HEK293 (cell line): ENCODE measurements at regions not wholly inside any gene's neighbourhood (a gene's known extent, or its start where the extent isn't known, plus 50 kb on each side); places are given as distances from the start of the nearest gene placed in this dataset.

Experiments
- CTCF ChIA-PET: fragments of 350-600 bp; formaldehyde crosslinking; extraction: SDS; loops from one replicate; lab custom pipeline; 2021; ENCODE audit warnings: antibody characterized with exemption; lab: Yijun Ruan, JAX
- POLR2A ChIA-PET: fragments of 300-600 bp; formaldehyde crosslinking; extraction: SDS; loops from one replicate; lab custom pipeline; 2020; ENCODE audit warnings: antibody characterized with exemption, inconsistent platforms; lab: Yijun Ruan, JAX
- H3K27ac ChIP-seq: fragments of 200-500 bp; sonication (Bioruptor generic); 2 replicates; pipeline ENCODE4 v1.5.1; 2014; ENCODE audit warnings: low read depth, low read length, control low read depth, inconsistent platforms; ENCODE audit errors: extremely low read depth
- H3K36me3 ChIP-seq, 2 experiments: fragments of 200-500 bp in 1 of 2; sonication (Bioruptor generic) in 1 of 2; 1 replicate in 1 of 2; 2 replicates in 1 of 2; pipeline ENCODE4 v1.5.1; 2014 to 2017; ENCODE audit warnings: inconsistent platforms in 2 of 2, low read length in 2 of 2; ENCODE audit not compliant: control insufficient read depth in 2 of 2, insufficient read depth in 1 of 2
- H3K4me1 ChIP-seq: fragments of 200-500 bp; sonication (Bioruptor generic); 2 replicates; pipeline ENCODE4 v1.5.1; 2014; ENCODE audit warnings: mild to moderate bottlenecking, low read length, inconsistent platforms; ENCODE audit not compliant: control insufficient read depth, insufficient read depth
- H3K4me3 ChIP-seq: 2 replicates; pipeline ENCODE4 v1.5.1; 2011; ENCODE audit warnings: low read depth, mild to moderate bottlenecking, control low read depth, low read length, moderate library complexity
- H3K9me3 ChIP-seq: fragments of 200-500 bp; sonication (Bioruptor generic); 2 replicates; pipeline ENCODE4 v1.5.1; 2014; ENCODE audit warnings: low read depth, low read length, inconsistent platforms; ENCODE audit not compliant: control insufficient read depth, insufficient read depth
- BCL11B ChIP-seq: fragments of 450-650 bp; formaldehyde crosslinking; IDR thresholded peaks from 2 replicates; pipeline ENCODE4 v1.5.1; 2016; ENCODE audit warnings: low read depth, missing biosample characterization, missing genetic modification characterization
- KLF8 ChIP-seq: fragments of 450-650 bp; formaldehyde crosslinking; IDR thresholded peaks from 2 replicates; pipeline ENCODE4 v1.5.1; 2016; ENCODE audit warnings: missing biosample characterization, missing genetic modification characterization
- MEIS1 ChIP-seq: sonication (generic); formaldehyde crosslinking; IDR thresholded peaks from 2 replicates; pipeline ENCODE4 v1.8.1; 2022; ENCODE audit warnings: missing genetic modification reagents, mild to moderate bottlenecking, borderline replicate concordance
- TCF7L2 ChIP-seq: IDR thresholded peaks from 2 replicates; pipeline ENCODE4 v1.6.1; 2011; ENCODE audit warnings: low read depth, mild to moderate bottlenecking, inconsistent platforms, low read length, moderate library complexity, borderline replicate concordance
- WT1 ChIP-seq: fragments of 450-650 bp; formaldehyde crosslinking; IDR thresholded peaks from 2 replicates; pipeline ENCODE4 v1.5.1; 2016; ENCODE audit warnings: missing biosample characterization, missing genetic modification characterization
- YY1 ChIP-seq: fragments of 450-650 bp; formaldehyde crosslinking; IDR thresholded peaks from 2 replicates; pipeline ENCODE4 v1.5.1; 2018; ENCODE audit warnings: missing biosample characterization, missing genetic modification characterization
- ZFP41 ChIP-seq: fragments of 450-650 bp; formaldehyde crosslinking; IDR thresholded peaks from 2 replicates; pipeline ENCODE4 v1.5.1; 2016; ENCODE audit warnings: missing biosample characterization, missing genetic modification characterization, borderline replicate concordance
- ZNF10 ChIP-seq: fragments of 450-650 bp; formaldehyde crosslinking; IDR thresholded peaks from 2 replicates; pipeline ENCODE4 v1.5.1; 2017; ENCODE audit warnings: missing biosample characterization, missing genetic modification characterization
- ZNF221 ChIP-seq: fragments of 450-650 bp; formaldehyde crosslinking; IDR thresholded peaks from 2 replicates; pipeline ENCODE4 v1.5.1; 2017; ENCODE audit warnings: missing biosample characterization, missing genetic modification characterization, borderline replicate concordance
- ZNF239 ChIP-seq: fragments of 450-650 bp; formaldehyde crosslinking; IDR thresholded peaks from 2 replicates; pipeline ENCODE4 v1.5.1; 2016; ENCODE audit warnings: missing biosample characterization, missing genetic modification characterization
- ZNF292 ChIP-seq: fragments of 450-650 bp; formaldehyde crosslinking; IDR thresholded peaks from 2 replicates; pipeline ENCODE4 v1.5.1; 2016; ENCODE audit warnings: low read depth, missing biosample characterization, missing genetic modification characterization, borderline replicate concordance
- ZNF324 ChIP-seq: fragments of 450-650 bp; formaldehyde crosslinking; IDR thresholded peaks from 2 replicates; pipeline ENCODE4 v1.5.1; 2016; ENCODE audit warnings: missing biosample characterization, missing genetic modification characterization
- ZNF335 ChIP-seq: fragments of 450-650 bp; formaldehyde crosslinking; conservative IDR thresholded peaks from 2 replicates; pipeline ENCODE4 v1.5.1; 2016; ENCODE audit warnings: missing biosample characterization, missing genetic modification characterization
- ZNF341 ChIP-seq: fragments of 450-650 bp; formaldehyde crosslinking; IDR thresholded peaks from 2 replicates; pipeline ENCODE4; 2016; ENCODE audit warnings: low read depth, missing biosample characterization, missing genetic modification characterization
- ZNF416 ChIP-seq: fragments of 450-650 bp; formaldehyde crosslinking; IDR thresholded peaks from 2 replicates; pipeline ENCODE4 v1.5.1; 2016; ENCODE audit warnings: missing biosample characterization, missing genetic modification characterization
- ZNF433 ChIP-seq: fragments of 450-650 bp; formaldehyde crosslinking; IDR thresholded peaks from 2 replicates; pipeline ENCODE4 v1.5.1; 2016; ENCODE audit warnings: missing biosample characterization, missing genetic modification characterization, low read depth
- ZNF48 ChIP-seq: fragments of 450-650 bp; formaldehyde crosslinking; IDR thresholded peaks from 2 replicates; pipeline ENCODE4 v1.5.1; 2016; ENCODE audit warnings: missing biosample characterization, missing genetic modification characterization
- ZNF513 ChIP-seq: fragments of 450-650 bp; IDR thresholded peaks from 2 replicates; pipeline ENCODE4 v1.5.1; 2018; ENCODE audit warnings: missing biosample characterization, missing genetic modification characterization
- ZNF544 ChIP-seq: fragments of 450-650 bp; formaldehyde crosslinking; IDR thresholded peaks from 2 replicates; pipeline ENCODE4 v1.5.0; 2017; ENCODE audit warnings: missing biosample characterization, missing genetic modification characterization
- ZNF610 ChIP-seq: fragments of 450-650 bp; formaldehyde crosslinking; IDR thresholded peaks from 2 replicates; pipeline ENCODE4 v1.5.1; 2016; ENCODE audit warnings: missing biosample characterization, missing genetic modification characterization, borderline replicate concordance
- ZNF692 ChIP-seq: fragments of 450-650 bp; formaldehyde crosslinking; IDR thresholded peaks from 2 replicates; pipeline ENCODE4 v1.5.1; 2016; ENCODE audit warnings: missing biosample characterization, missing genetic modification characterization
- ZNF791 ChIP-seq: fragments of 450-650 bp; formaldehyde crosslinking; IDR thresholded peaks from 2 replicates; pipeline ENCODE4 v1.5.1; 2016; ENCODE audit warnings: missing biosample characterization, missing genetic modification characterization
- ZSCAN23 ChIP-seq: fragments of 450-650 bp; formaldehyde crosslinking; IDR thresholded peaks from 2 replicates; pipeline ENCODE4 v1.5.1; 2016; ENCODE audit warnings: missing biosample characterization, missing genetic modification characterization
- TF ChIP-seq, protein P1 (sequence below): fragments of 450-650 bp; formaldehyde crosslinking; IDR thresholded peaks from 2 replicates; pipeline ENCODE4 v1.5.1; 2016; ENCODE audit warnings: missing biosample characterization, missing genetic modification characterization
- TF ChIP-seq, protein P2 (sequence below): fragments of 450-650 bp; formaldehyde crosslinking; optimal IDR thresholded peaks from 2 replicates; pipeline ENCODE3; 2016; ENCODE audit warnings: missing biosample characterization, mild to moderate bottlenecking, missing genetic modification characterization
- TF ChIP-seq, protein P3 (sequence below): fragments of 450-650 bp; formaldehyde crosslinking; IDR thresholded peaks from 2 replicates; pipeline ENCODE4 v1.5.1; 2016; ENCODE audit warnings: missing biosample characterization, missing genetic modification characterization
- TF ChIP-seq, protein P4 (sequence below): fragments of 450-650 bp; formaldehyde crosslinking; IDR thresholded peaks from 2 replicates; pipeline ENCODE4 v1.5.1; 2016; ENCODE audit warnings: missing biosample characterization, missing genetic modification characterization

DNA sequence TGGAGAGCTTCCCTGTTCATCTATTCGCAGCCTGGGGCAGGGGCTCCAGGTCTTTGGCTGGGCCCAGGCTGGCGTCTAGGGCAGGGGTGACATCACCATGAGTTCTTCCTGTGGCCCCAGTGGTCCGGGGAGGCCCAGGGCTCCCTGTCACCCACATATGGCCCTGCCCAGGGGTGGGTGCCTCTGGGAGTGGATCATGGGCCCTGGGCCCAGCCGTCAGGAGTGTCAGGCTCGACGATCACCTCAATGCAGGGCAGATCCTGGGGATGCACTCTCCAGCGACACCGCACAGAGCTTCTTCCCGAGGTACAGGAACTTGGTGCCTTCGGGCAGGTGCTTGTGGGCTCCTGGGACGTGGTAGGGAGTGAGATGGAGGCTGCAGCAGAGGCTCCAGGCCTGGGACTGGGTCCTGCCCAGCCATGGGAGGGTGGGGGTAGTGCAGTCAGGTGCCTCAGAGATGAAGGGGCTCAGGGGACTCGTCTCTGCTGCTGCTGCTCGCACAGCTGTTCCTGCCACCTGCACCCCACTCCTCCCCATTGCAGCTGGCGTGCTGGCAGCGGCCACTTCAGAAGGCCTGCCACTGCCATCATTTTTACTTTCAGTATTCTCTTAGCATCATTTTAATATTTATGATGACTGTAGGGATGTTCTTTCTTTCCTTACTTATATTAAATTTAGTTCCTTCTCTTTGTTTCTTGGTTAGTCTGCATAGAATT, 196.0 kb upstream of the VRK2 start:
- TF ChIP-seq ZNF324 (tag by site-specific recombination) (no peak), BCL11B (no peak), KLF8 (no peak), ZNF544 (no peak), ZNF10 (tag by site-specific recombination) (no peak), ZNF239 (tag by site-specific recombination) (no peak), ZNF416 (tag by site-specific recombination) (no peak), ZNF692 (tag by site-specific recombination) (no peak), ZFP41 (no peak), ZNF341 (tag by site-specific recombination) (no peak), ZNF610 (tag by site-specific recombination) (no peak), WT1 (tag by site-specific recombination) (no peak)
- TF ChIP-seq, protein P1, sequence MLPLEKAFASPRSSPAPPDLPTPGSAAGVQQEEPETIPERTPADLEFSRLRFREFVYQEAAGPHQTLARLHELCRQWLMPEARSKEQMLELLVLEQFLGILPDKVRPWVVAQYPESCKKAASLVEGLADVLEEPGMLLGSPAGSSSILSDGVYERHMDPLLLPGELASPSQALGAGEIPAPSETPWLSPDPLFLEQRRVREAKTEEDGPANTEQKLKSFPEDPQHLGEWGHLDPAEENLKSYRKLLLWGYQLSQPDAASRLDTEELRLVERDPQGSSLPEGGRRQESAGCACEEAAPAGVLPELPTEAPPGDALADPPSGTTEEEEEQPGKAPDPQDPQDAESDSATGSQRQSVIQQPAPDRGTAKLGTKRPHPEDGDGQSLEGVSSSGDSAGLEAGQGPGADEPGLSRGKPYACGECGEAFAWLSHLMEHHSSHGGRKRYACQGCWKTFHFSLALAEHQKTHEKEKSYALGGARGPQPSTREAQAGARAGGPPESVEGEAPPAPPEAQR (tag by site-specific recombination): no peak
- TF ChIP-seq, protein P2, sequence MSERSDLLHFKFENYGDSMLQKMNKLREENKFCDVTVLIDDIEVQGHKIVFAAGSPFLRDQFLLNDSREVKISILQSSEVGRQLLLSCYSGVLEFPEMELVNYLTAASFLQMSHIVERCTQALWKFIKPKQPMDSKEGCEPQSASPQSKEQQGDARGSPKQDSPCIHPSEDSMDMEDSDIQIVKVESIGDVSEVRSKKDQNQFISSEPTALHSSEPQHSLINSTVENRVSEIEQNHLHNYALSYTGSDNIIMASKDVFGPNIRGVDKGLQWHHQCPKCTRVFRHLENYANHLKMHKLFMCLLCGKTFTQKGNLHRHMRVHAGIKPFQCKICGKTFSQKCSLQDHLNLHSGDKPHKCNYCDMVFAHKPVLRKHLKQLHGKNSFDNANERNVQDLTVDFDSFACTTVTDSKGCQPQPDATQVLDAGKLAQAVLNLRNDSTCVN: no peak
- TF ChIP-seq, protein P3, sequence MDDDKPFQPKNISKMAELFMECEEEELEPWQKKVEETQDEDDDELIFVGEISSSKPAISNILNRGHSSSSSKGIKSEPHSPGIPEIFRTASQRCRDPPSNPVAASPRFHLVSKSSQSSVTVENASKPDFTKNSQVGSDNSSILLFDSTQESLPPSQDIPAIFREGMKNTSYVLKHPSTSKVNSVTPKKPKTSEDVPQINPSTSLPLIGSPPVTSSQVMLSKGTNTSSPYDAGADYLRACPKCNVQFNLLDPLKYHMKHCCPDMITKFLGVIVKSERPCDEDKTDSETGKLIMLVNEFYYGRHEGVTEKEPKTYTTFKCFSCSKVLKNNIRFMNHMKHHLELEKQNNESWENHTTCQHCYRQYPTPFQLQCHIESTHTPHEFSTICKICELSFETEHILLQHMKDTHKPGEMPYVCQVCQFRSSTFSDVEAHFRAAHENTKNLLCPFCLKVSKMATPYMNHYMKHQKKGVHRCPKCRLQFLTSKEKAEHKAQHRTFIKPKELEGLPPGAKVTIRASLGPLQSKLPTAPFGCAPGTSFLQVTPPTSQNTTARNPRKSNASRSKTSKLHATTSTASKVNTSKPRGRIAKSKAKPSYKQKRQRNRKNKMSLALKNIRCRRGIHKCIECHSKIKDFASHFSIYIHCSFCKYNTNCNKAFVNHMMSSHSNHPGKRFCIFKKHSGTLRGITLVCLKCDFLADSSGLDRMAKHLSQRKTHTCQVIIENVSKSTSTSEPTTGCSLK (tag by site-specific recombination): no peak
- Histone ChIP-seq H3K9me3 (no peaks in the 10 kb centered on the region), H3K27ac (no peak overlapping the region), H3K36me3 (no peaks in the 10 kb centered on the region), H3K4me3 (no peak overlapping the region), H3K4me1 (no peaks in the 10 kb centered on the region)
- ChIA-PET CTCF (no interaction called here), POLR2A (no interaction called here)

DNA sequence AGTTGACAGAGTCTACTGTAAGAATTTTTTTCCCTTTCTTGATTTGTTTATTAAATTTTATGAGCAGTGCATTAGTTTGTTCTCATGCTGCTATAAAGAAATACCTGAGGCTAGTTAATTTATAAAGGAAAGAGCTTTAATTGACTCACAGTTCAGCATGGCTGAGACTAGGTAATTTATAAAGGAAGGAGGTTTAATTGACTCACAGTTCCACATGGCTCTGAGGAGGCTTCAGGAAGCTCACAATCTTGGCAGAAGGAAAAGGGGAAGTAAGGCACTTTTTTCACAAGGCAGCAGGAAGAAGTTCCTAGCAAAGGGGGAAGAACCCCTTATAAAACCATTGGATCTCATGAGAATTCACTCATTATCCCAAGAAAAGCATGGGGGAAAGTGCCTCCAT, 191.4 kb upstream of the VRK2 start:
- H3K36me3 ChIP-seq: no peaks in the 10 kb centered on the region
- ChIA-PET POLR2A (no interaction called here), CTCF (no interaction called here)
- no peaks in the 10 kb centered on the region for H3K4me1 ChIP-seq
- H3K4me3 ChIP-seq: no peak overlapping the region
- TF ChIP-seq, protein P4, sequence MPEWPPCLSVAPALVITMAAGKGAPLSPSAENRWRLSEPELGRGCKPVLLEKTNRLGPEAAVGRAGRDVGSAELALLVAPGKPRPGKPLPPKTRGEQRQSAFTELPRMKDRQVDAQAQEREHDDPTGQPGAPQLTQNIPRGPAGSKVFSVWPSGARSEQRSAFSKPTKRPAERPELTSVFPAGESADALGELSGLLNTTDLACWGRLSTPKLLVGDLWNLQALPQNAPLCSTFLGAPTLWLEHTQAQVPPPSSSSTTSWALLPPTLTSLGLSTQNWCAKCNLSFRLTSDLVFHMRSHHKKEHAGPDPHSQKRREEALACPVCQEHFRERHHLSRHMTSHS (tag by site-specific recombination): no peak
- TF ChIP-seq ZNF335 (tag by site-specific recombination): no peak
- no peak for TF ChIP-seq ZNF433 (tag by site-specific recombination)
- TF ChIP-seq ZNF292: no peak
- no peak for TF ChIP-seq ZSCAN23 (tag by site-specific recombination)
- no peak for TF ChIP-seq TCF7L2
- TF ChIP-seq MEIS1 (CRISPR knock-in tag): no peak
- no peak for TF ChIP-seq ZNF791 (tag by site-specific recombination)
- no peak for TF ChIP-seq ZNF221 (tag by site-specific recombination)
- no peak for TF ChIP-seq YY1
- no peak for TF ChIP-seq ZNF48 (tag by site-specific recombination)
- TF ChIP-seq ZNF513: no peak
- H3K9me3 ChIP-seq: no peaks in the 10 kb centered on the region
- no peak overlapping the region for H3K27ac ChIP-seq
